Thyroid gland (tissue), 4 donors: ENCODE measurements at regions not wholly inside any gene's neighbourhood (a gene's known extent, or its start where the extent isn't known, plus 50 kb on each side); places are given as distances from the start of the nearest gene placed in this dataset. TPM values are rescaled to one million over a fixed set of nuclear protein-coding genes. Genes with fewer than 3 reads are reported as not detected.

Source experiments
- DNase-seq, 2 donors: peaks; one replicate each; pipeline ENCODE4 v3.0.0-alpha.2; 2019
- H3K27ac ChIP-seq, 3 donors: fragments of 200-600 bp; sonication (generic); 1 replicate in 2 of 3; 2 replicates in 1 of 3; pipeline ENCODE4 v1.5.1; 2016 to 2019; ENCODE audit warnings: mild to moderate bottlenecking in 1 of 3, moderate library complexity in 1 of 3
- H3K27me3 ChIP-seq: fragments of 200-600 bp; sonication (generic); one replicate; pipeline ENCODE4 v1.5.1; 2019
- H3K36me3 ChIP-seq, 2 donors: fragments of 200-600 bp; sonication (generic); one replicate each; pipeline ENCODE4 v1.5.1; 2016 to 2019
- H3K4me1 ChIP-seq, 2 donors: fragments of 200-600 bp; sonication (generic); one replicate each; pipeline ENCODE4 v1.5.1; 2017 to 2019
- H3K4me3 ChIP-seq, 3 donors: fragments of 200-600 bp; sonication (generic); replicated peaks in 1 of 3; 1 replicate in 2 of 3; 2 replicates in 1 of 3; pipeline ENCODE4 v1.5.1; 2016; ENCODE audit warnings: mild to moderate bottlenecking in 1 of 3
- H3K9me3 ChIP-seq: fragments of 200-600 bp; sonication (generic); one replicate; pipeline ENCODE4 v1.5.1; 2017
- CTCF ChIP-seq, 6 experiments: fragments of 200-600 bp in 3 of 6; fragments of 450-650 bp in 3 of 6; sonication (generic) in 3 of 6; IDR thresholded peaks; one replicate each; pipeline ENCODE4 v1.5.1; 2016 to 2019; ENCODE audit warnings: antibody characterized with exemption in 6 of 6, mild to moderate bottlenecking in 2 of 6, inconsistent platforms in 1 of 6, moderate library complexity in 1 of 6
- POLR2A ChIP-seq, 2 donors: fragments of 450-650 bp; IDR thresholded peaks; one replicate each; pipeline ENCODE4 v1.6.1; 2017; ENCODE audit warnings: antibody characterized with exemption in 2 of 2, mild to moderate bottlenecking in 2 of 2, moderate library complexity in 1 of 2
- WGBS, 2 donors: methylation state at CpG; one replicate each; pipeline ENCODE4 v1.1.5; 2017; 5-methylcytosine and 5-hydroxymethylcytosine counted together
- intact Hi-C: fragments of 100-400 bp; cut with DNase I; formaldehyde crosslinking; loops from one replicate; pipeline ENCODE4 v1.15.1; 2023
- small RNA-seq: library from RNA; depleted of rRNA; stranded (forward); fragments of <200 nt; gene quantifications from one replicate; pipeline ENCODE3, GENCODE V24; 2016

GRCh38 chr17:31588512-31588911 is 197.0 kb downstream of the RAB11FIP4 start:
- intact Hi-C loops = no loop called here
- H3K36me3 ChIP-seq = no peaks in the 10 kb centered on the region
- H3K27me3 ChIP-seq = no peaks in the 10 kb centered on the region
- 86 to 93% methylated on average over 4 of the region's 4 CpGs for WGBS, 2 donors
- H3K4me3 ChIP-seq = no peak overlapping the region
- TF ChIP-seq POLR2A (IDR thresholded peaks at IDR 0.05) = no peak
- TF ChIP-seq CTCF (IDR thresholded peaks at IDR 0.05) = no peak
- no peak for DNase-seq
- H3K27ac ChIP-seq = no peak overlapping the region
- H3K4me1 ChIP-seq = no peaks in the 10 kb centered on the region
- H3K9me3 ChIP-seq = no peaks in the 10 kb centered on the region

GRCh38 chr17:31588034-31588433 is 196.6 kb downstream of the RAB11FIP4 start:
- 86 to 87% methylated on average over 5 of the region's 5 CpGs for WGBS, 2 donors
- intact Hi-C loops = no loop called here
- no peaks in the 10 kb centered on the region for H3K27me3 ChIP-seq
- H3K4me1 ChIP-seq = no peaks in the 10 kb centered on the region
- no peaks in the 10 kb centered on the region for H3K9me3 ChIP-seq
- no peaks in the 10 kb centered on the region for H3K36me3 ChIP-seq
- TF ChIP-seq CTCF (IDR thresholded peaks at IDR 0.05) = no peak
- no peak for TF ChIP-seq POLR2A (IDR thresholded peaks at IDR 0.05)
- H3K4me3 ChIP-seq = no peak overlapping the region
- DNase-seq = no peak
- no peak overlapping the region for H3K27ac ChIP-seq

Small RNAs in the stretch of these regions (small RNA-seq; reads per million reads assigned to genes)
- not detected for gene AC007923.3
- gene RNU6-1134P = not detected
